ENCODE measurements at regions not wholly inside any gene's neighbourhood (a gene's known extent, or its start where the extent isn't known, plus 50 kb on each side); places are given as distances from the start of the nearest gene placed in this dataset.

DNA sequence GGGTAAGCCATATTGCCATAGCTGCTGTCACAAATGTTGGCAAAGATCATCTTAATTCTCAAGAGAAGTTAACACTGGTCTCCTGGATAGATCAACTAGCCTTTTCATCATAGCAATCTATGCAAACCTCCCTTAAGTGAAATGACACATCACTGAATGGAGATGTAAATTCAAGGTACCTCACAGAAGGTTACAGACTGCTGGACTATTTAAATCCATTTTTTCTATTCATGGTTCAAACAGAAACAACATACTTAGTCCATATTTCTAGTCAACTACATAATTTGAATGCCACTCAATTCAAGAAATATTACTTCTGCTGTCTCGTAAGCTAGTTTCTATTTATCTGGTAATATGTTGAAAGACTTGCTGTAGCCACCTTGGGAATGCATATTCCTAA, 748.3 kb downstream of the C12orf50 start:
- in situ Hi-C loops (cut with MboI; ENCODE audit: low pct_ligation_motif_present in 1 of 4, low pct_unique_long_range_greater_than_20kb in 1 of 4, low sequenced_read_pairs in 3 of 4) = no loop called here
- 73 to 81% methylated on average over 1 of the region's 1 CpG for WGBS, 2 donors (ENCODE audit: low coverage in 1 of 2)
- no peak for DNase-seq

DNA sequence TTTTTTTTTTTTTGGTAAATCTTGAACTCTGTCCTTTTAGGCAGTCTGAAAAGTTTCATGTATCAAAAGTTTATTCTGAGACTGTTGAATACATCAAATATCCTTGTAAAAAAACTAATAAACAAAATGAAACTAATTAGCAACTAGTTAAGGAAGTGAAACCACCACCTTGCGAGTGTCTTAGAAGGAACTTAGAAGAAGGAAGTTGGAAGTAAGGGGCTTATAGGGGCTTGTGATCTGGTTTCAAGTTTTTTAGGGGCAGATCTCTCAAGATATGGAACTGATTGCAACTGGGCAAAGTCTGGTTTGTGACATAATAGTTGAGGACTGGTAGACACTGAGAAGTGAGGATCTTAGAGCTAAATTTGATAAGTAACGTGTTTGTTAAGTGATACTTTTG, 748.8 kb downstream of the C12orf50 start:
- no peaks in the 10 kb centered on the region for H3K27me3 ChIP-seq
- 72 to 73% methylated on average over 2 of the region's 2 CpGs for WGBS, 2 donors (ENCODE audit: low coverage in 1 of 2)
- intact Hi-C loops (cut with DNase I; ENCODE audit: low total_unique reads) = no loop called here
- TF ChIP-seq, protein P1, sequence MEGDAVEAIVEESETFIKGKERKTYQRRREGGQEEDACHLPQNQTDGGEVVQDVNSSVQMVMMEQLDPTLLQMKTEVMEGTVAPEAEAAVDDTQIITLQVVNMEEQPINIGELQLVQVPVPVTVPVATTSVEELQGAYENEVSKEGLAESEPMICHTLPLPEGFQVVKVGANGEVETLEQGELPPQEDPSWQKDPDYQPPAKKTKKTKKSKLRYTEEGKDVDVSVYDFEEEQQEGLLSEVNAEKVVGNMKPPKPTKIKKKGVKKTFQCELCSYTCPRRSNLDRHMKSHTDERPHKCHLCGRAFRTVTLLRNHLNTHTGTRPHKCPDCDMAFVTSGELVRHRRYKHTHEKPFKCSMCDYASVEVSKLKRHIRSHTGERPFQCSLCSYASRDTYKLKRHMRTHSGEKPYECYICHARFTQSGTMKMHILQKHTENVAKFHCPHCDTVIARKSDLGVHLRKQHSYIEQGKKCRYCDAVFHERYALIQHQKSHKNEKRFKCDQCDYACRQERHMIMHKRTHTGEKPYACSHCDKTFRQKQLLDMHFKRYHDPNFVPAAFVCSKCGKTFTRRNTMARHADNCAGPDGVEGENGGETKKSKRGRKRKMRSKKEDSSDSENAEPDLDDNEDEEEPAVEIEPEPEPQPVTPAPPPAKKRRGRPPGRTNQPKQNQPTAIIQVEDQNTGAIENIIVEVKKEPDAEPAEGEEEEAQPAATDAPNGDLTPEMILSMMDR (IDR thresholded peaks at IDR 0.05) = no peak
- TF ChIP-seq POLR2A (IDR thresholded peaks at IDR 0.05) (no peak), POLR2AphosphoS5 (IDR thresholded peaks at IDR 0.05) (no peak), EP300 (IDR thresholded peaks at IDR 0.05; ENCODE audit: low read depth) (no peak)
- no peaks in the 10 kb centered on the region for H3K9me3 ChIP-seq
- H3K36me3 ChIP-seq = no peaks in the 10 kb centered on the region
- in situ Hi-C loops (cut with MboI; ENCODE audit: low pct_ligation_motif_present in 1 of 4, low pct_unique_long_range_greater_than_20kb in 1 of 4, low sequenced_read_pairs in 3 of 4) = no loop called here
- H3K4me1 ChIP-seq = no peaks in the 10 kb centered on the region
- no peak overlapping the region for H3K27ac ChIP-seq
- no peak for DNase-seq
- H3K4me3 ChIP-seq = no peak overlapping the region

More for the DNA sequence above, 748.3 kb downstream of the C12orf50 start:
- no peak overlapping the region for H3K4me3 ChIP-seq
- intact Hi-C loops (cut with DNase I; ENCODE audit: low total_unique reads) = no loop called here
- no peaks in the 10 kb centered on the region for H3K9me3 ChIP-seq
- TF ChIP-seq POLR2A (IDR thresholded peaks at IDR 0.05) (no peak), EP300 (IDR thresholded peaks at IDR 0.05; ENCODE audit: low read depth) (no peak), POLR2AphosphoS5 (IDR thresholded peaks at IDR 0.05) (no peak)
- TF ChIP-seq, protein P1 (IDR thresholded peaks at IDR 0.05) = no peak
- no peaks in the 10 kb centered on the region for H3K36me3 ChIP-seq
- H3K27me3 ChIP-seq = no peaks in the 10 kb centered on the region
- H3K4me1 ChIP-seq = no peaks in the 10 kb centered on the region
- H3K27ac ChIP-seq = no peak overlapping the region

DNA sequence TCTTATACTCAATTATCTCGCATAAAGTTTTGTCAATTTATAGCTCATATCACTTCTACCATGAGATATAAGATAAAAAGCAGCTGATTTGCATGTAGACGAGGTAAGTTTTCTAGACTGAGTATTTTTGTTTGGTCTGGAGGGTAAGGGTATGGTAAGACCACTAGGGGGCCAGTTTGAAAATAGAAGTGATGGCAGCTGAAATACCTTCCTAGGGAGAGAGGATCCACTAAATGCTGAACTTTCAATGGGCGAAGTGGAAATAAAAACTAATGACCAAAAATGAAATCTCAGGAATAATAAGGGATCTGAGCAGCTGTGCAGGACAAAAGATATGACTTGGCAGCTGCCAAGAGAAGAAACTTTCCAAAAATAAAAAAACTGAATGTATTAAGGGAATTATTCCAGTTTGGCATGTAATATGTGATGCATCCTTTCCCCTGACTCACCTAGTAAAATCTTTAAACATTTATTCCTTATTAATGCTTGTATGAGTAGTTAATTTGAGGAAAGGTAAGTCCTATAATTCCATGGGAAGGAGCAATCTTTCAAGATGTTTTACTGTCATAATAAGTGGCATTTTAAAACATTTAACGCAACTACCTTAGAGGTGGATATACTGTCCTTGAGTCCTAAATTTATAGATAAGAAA, 754.5 kb downstream of the C12orf50 start:
- Histone ChIP-seq H3K36me3 (no peaks in the 10 kb centered on the region), H3K4me3 (no peak overlapping the region), H3K27ac (no peak overlapping the region), H3K27me3 (no peaks in the 10 kb centered on the region), H3K9me3 (no peaks in the 10 kb centered on the region), H3K4me1 (no peaks in the 10 kb centered on the region)
- intact Hi-C loops (cut with DNase I; ENCODE audit: low total_unique reads) (no loop called here), in situ Hi-C loops (cut with MboI; ENCODE audit: low pct_ligation_motif_present in 1 of 4, low pct_unique_long_range_greater_than_20kb in 1 of 4, low sequenced_read_pairs in 3 of 4) (loop anchor here in 2 of 4 donors (25.0 kb wide), 2 partner anchors 388 to 563 kb away; no protein-coding TSS in a partner anchor)
- no peak for DNase-seq
- 48 to 53% methylated on average over 4 of the region's 4 CpGs for WGBS, 2 donors (ENCODE audit: low coverage in 1 of 2)
- TF ChIP-seq, protein P1 (IDR thresholded peaks at IDR 0.05) = peak in 4 of 5 experiments; percentile 14 to 31 (median 28)
- no peak for TF ChIP-seq EP300 (IDR thresholded peaks at IDR 0.05; ENCODE audit: low read depth)

DNA sequence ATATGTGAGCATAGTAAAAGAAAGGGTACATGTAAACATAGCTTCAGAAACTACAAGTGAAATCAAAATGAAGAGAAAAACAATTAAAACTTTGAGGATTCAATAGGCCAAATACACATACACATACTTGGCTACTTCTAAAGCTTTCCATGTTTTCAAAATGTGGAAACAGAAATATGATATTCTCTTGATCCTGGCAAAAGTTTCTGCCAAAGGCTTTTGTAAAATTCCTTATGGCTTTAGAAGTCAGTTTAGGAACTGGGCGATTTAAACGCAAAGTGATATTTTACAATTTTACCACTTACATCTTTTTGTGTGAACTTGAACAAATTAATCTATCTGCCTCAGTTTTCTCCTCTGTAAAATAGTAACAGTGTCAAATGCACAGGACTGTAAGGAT, 756.4 kb downstream of the C12orf50 start:
- DNase-seq = no peak
- no peaks in the 10 kb centered on the region for H3K4me1 ChIP-seq
- intact Hi-C loops (cut with DNase I; ENCODE audit: low total_unique reads) = no loop called here
- 70 to 81% methylated on average over 2 of the region's 2 CpGs for WGBS, 2 donors (ENCODE audit: low coverage in 1 of 2)
- in situ Hi-C loops (cut with MboI; ENCODE audit: low pct_ligation_motif_present in 1 of 4, low pct_unique_long_range_greater_than_20kb in 1 of 4, low sequenced_read_pairs in 3 of 4) = loop anchor here in 2 of 4 donors (25.0 kb wide), 2 partner anchors 389 to 564 kb away; no protein-coding TSS in a partner anchor
- no peaks in the 10 kb centered on the region for H3K27me3 ChIP-seq
- H3K36me3 ChIP-seq = no peaks in the 10 kb centered on the region
- no peaks in the 10 kb centered on the region for H3K9me3 ChIP-seq
- TF ChIP-seq EP300 (IDR thresholded peaks at IDR 0.05; ENCODE audit: low read depth) = no peak
- no peak for TF ChIP-seq POLR2A (IDR thresholded peaks at IDR 0.05)
- no peak for TF ChIP-seq POLR2AphosphoS5 (IDR thresholded peaks at IDR 0.05)
- TF ChIP-seq, protein P1 (IDR thresholded peaks at IDR 0.05) = no peak
- H3K27ac ChIP-seq = no peak overlapping the region
- H3K4me3 ChIP-seq = no peak overlapping the region

Measured in transverse colon (tissue), 4 donors.